Pons (tissue), 1 donor: ENCODE measurements at regions not wholly inside any gene's neighbourhood (a gene's known extent, or its start where the extent isn't known, plus 50 kb on each side); places are given as distances from the start of the nearest gene placed in this dataset.

Source experiments
- DNase-seq: peaks from one replicate; pipeline ENCODE4 v3.0.0-alpha.2; 2016; ENCODE audit warnings: low spot score

DNA sequence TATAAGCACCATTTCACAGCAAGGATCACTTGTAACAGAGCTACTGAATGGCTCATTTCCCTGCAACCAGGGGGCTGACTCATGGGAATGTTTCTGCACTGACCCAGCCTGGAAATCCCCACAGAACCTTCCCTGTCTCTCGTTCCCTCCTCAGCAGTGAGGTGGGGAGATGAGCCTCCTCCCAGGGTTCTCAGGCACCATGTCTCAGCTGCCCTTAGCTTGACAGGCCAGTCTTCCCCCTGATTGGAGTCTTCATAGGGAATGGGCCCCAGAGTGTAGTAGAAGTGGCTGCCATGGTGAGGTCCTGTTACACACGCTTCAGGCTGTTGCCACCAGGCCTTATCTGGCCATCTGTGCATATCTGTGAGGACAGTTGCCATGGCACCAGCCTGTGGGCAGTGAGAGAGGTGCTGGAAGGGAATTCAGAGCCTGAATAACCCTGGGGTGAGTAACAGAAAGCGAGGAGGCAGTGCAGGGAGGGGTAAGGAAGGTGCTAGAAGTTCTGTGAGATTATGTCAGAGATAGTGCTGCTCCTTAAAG lies 324.4 kb downstream of the ENC1 start:
- no peak for DNase-seq

GRCh38 chr5:74314906-74315305 lies 325.6 kb downstream of the ENC1 start:
- DNase-seq, result no peak

DNA sequence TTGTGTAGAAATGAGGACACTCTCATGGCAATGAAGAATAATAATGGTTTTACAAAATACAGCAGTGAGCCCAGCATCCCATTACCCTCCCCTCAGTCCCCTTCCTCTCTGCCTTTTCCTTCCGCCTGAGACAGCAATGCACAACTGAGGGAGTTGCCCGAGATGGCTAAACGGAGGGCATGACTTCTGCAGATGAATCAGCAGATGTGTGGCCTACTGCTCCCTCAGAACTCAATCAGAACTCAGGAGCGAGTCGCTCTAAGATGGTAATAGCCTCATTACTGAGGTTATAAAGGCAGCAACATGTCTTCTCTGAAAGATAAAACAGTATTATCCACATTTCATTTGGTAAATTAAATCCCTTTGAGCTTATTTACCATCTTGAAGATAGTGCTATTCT lies 326.6 kb downstream of the ENC1 start:
- DNase-seq, result no peak

DNA sequence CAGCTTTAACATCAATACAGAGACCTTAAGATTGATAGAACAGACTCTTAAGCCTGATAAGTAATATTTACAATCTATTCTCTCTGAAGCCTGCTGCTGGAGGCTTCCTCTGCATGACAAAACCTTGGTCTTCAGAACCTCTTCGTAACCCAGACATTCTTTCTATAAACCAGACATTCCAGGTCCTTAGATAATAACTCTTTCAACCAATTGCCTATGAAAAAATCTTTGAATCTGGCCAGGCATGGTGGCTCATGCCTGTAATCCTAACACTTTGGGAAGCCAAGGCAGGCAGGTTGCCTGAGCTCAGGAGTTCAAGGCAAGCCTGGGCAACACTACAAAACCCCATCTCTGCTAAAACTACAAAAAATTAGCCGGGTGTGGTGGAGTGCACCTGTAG lies 327.8 kb downstream of the ENC1 start:
- no peak for DNase-seq

DNA sequence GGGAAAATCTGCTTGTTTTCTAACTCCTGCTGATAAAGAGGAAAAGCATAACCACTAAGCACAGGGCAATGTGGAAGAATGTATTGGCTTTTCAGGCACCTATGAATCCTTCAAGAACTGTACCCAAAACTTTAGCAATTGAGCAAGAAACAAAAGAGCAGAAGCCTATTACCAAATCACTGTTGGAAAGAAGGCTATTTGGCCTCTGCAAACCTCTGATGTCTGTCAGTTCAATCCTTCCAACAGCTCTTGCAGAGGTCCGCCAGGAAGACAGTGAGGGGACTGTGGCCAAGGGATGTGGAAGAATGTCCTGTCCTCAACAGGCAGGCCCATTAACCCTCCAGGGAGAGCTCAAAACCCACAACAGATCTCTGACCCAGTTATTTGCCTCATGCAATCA lies 328.6 kb downstream of the ENC1 start:
- DNase-seq, result no peak

- no peak for DNase-seq
Measured at GRCh38 chr5:74310997-74311930, 329.3 kb downstream of the ENC1 start.

- no peak for DNase-seq
Measured at GRCh38 chr5:74310386-74310785, 330.1 kb downstream of the ENC1 start.

GRCh38 chr5:74309050-74309449 lies 331.5 kb downstream of the ENC1 start:
- DNase-seq, result no peak

DNA sequence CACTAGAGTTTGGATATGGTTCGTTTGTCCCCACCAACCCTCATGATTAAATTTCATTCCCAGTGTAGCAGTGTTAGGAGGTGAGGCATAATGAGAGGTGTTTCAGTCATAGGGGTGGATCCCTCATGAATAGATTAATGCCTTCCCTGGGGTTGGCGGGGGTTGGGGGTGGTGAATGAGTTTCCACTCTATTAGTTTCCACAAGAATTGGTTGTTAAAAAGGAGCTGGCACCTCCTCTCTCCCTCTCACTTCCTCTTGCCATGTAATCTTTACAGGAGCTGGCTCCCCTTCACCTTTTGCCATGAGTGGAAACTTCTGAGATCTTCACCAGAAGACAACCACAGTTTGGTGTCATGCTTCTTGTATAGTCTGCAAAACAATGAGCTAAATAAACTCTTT lies 333.7 kb downstream of the ENC1 start:
- no peak for DNase-seq

DNA sequence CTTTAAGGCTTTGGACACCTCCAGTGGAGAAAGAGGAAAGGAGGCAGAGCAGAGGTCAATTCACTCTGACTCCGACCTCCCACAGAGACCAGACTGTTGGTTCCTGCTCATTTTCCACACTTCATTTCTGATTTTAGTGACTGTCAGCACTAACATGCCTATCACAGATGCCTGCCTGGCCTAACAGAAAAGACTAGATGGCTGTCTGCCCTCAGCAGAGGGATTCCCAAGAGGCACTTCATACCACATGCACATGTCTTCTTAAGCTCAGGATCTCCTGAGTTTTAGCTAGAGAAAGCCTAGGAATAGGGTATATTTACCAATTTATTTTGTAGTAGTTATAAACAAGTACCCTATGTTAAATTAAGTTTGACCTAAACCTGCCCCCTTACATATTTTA lies 336.0 kb downstream of the ENC1 start:
- no peak for DNase-seq

- no peak for DNase-seq
Measured at GRCh38 chr5:74303578-74303977, 336.9 kb downstream of the ENC1 start.

DNA sequence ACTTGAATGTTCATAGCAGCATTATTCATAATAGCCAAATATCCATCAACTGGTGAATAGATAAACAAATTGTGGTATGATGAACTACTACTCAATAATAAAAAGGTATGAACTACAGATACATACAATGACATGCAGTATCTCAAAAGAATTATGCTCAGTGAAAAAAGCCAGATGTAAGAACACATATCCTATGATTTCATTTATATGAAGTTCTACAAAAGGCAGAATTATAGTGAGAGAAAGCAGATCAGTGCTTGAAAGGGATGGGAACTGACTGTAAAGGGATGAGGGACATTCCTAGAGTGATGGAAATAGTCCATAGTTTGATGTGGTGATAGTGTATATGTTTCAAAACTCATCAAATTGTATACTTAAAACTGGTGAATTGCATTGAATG lies 339.0 kb downstream of the ENC1 start:
- no peak for DNase-seq

DNA sequence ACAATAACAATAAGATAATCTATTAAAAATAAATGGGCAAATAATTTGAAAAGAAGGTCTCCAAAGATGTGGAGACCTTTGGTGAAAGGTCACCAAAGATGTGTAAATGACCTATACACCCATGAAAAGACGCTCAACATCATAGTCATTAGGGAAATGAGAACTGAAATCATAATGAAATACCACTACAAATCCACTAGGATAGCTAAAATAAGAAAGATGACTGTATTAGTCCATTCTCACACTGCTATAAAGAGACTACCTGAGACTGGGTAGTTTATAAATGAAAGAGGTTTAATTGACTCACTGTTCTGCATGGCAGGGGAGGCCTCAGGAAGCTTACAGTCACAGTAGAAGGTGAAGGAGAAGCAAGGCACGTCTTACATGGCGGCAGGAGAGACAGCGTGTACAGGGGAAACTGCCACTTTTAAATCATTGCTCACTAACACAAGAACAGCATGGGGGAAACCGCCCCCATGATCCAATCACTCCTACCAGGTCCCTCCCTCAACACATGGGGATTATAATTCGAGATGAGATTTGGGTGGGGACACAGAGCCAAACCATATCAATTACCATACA lies 339.6 kb downstream of the ENC1 start:
- no peak for DNase-seq

DNA sequence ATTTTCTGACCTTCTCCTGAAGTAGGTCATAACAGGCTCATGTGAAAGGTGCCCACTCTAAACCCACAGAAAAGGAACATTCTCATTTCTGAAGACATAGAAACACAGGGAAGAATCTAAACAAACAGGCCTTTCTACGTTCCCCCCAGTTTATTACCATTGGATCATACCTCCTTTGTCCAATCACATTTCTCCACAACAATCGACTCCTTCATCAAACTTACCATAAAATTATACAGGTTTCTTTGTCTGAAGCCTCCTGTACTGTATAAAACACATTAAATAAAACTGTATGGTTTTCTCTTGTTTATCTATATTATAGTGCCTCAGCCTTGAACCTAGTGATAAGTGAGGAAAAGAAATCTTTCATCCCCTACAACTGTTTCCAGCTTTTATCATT lies 340.7 kb downstream of the ENC1 start:
- DNase-seq, result no peak

- no peak for DNase-seq
Measured at GRCh38 chr5:74296685-74297408, 343.7 kb downstream of the ENC1 start.

DNA sequence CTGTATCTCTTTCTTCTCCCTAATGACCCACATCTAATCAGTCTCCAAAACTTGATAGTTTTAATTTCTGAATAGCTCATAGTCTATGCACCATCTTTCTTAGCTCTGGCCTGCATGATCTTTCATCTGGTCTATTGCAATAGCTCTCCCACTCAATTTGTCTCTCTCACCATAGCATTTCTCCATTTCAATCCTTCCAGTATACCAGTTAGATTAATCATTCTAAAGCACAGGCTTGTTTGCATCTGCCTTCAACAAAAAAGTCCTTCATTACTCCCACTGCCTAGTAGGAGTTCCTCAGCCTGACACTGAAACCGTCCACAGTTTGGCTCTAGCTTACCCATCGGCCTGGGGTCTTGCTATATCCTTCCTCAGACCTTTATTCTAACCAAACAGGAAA lies 344.9 kb downstream of the ENC1 start:
- no peak for DNase-seq

DNA sequence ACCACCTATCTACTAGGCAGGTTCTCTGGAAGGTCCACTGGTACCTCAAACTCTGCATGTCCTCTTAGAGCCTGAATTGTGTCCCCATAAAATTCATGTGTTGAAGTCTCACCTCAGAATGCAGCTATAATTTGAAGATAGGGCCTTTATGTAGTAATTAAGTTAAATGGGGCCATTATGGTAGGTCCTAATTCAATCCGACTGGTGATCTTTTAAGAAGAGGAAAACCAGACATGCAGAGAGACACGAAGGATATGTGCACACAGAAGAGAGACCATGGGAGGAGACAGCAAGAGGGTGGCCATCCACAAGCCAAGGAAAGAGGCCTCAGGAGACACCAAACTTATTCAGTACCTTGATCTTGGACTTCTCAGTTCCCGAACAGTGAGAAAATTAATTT lies 345.4 kb downstream of the ENC1 start:
- DNase-seq, result no peak

DNA sequence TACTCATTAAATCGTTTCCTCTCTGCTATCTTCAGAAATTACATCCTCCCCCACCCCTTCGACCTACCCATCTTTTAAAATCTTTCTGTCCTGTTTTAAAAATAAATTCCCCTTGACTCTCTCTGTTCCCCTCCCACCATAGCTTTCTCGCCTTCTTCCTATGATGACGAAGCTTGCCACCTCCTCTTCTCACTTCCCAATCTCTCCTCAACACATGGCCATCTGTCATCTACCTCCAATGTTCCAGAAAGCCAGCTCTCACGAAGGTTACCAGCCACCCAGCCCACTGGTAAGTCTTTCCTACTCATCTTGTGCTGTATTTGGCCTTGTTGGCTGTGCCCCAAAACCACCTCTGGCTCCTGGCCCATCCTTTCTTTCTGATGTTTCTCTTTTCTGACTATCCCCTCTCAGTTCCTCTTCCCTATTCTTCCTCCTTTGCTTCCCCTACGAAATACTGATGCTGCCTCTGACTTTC lies 346.3 kb downstream of the ENC1 start:
- peak; percentile 62 for DNase-seq

DNA sequence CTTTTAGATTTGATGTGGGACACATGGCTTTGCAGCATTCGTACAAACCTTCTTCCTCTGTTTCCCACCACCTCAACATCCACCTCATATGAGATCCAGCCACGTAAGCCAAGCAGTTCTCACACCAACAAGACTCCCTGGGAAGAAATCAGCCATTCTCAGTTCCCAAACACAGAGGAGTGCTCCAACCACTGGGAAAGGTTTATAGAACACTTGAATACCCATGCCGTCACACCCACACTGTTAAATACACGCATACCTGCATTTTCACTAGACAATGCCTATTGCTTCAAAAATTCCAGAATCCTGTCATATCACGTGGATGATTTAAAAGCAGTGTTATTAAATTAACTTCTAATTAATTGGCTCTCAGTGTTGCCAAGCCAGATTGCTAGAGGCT lies 347.3 kb downstream of the ENC1 start:
- DNase-seq, result no peak

- no peak for DNase-seq
Measured at GRCh38 chr5:74290634-74291241, 349.8 kb downstream of the ENC1 start.

DNA sequence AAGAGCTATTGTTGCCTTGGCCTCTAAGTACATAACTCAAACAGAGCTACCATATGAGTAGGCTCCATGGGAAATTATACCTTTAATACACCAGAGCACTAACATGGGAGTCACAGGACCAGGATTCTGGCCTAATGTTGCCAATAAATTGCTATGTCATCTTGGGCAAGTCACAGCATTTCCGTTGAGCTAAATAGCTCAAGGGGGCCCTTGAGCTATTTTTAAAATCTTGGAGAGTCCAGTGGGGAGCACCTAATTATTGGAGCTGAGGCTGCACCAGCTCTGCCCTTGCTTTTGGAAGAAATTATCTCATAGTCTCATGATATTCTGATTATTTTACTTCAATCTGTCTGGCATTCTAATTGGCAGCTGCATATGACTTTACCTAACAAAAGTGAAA lies 350.8 kb downstream of the ENC1 start:
- no peak for DNase-seq

DNA sequence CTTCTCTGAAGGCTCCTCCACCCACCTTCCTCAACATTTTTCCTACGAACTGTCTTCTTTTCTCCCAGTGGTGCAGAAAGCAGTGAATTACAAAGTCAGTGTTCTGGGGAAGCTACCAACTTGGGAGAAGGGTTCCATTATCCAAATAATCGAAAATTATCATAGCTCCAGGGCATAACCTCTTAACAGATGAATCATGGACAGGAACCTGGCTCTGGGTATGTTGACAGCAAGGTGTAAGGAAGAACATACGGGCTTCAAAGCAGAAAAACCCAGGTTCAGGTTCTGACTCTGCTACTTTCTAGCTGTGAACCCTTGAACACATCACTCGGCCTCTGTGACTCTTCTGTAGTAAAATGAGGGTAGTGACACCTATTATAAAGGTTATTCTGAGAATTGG lies 351.3 kb downstream of the ENC1 start:
- DNase-seq, result no peak
